8988T (cell line): ENCODE measurements at regions not wholly inside any gene's neighbourhood (a gene's known extent, or its start where the extent isn't known, plus 50 kb on each side); places are given as distances from the start of the nearest gene placed in this dataset.

Experiments
- DNase-seq: peaks from one replicate; pipeline ENCODE4 v3.0.0; 2011

DNA sequence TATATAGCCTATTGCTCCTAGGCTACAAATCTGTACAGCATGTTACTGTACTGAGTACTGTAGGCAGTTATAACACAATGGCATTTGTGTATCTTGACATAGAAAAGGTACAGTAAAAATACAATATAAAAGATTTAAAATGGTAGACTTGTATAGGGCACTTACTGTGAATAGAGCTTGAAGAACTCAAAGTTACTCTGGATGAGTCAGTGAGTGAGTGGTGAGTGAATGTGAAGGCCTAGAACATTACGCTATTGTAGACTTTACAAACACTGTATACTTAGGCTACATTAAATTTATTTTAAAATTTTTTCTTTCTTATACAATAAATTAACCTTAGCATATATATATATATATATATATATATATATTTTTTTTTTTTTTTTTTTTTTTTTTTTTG lies 140.0 kb upstream of the UBE2E1 start:
- DNase-seq, result no peak

DNA sequence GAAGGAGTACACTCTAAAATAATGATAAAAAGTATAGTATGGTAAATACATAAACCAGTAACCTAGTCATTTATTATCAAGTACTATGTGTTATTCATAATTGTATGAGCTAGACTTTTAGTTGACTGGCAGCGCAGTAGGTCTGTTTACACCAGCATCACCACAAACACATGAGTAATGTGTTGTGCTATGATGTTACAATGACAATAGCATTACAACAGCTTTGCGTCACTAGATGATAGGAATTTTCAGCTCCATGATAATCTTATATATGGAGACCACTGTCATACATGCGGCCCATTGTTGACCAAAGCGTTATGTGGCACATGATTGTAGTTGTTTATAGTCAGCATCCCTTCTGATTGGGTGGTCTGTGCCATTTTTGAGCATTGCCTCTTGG lies 138.9 kb upstream of the UBE2E1 start:
- no peak for DNase-seq

DNA sequence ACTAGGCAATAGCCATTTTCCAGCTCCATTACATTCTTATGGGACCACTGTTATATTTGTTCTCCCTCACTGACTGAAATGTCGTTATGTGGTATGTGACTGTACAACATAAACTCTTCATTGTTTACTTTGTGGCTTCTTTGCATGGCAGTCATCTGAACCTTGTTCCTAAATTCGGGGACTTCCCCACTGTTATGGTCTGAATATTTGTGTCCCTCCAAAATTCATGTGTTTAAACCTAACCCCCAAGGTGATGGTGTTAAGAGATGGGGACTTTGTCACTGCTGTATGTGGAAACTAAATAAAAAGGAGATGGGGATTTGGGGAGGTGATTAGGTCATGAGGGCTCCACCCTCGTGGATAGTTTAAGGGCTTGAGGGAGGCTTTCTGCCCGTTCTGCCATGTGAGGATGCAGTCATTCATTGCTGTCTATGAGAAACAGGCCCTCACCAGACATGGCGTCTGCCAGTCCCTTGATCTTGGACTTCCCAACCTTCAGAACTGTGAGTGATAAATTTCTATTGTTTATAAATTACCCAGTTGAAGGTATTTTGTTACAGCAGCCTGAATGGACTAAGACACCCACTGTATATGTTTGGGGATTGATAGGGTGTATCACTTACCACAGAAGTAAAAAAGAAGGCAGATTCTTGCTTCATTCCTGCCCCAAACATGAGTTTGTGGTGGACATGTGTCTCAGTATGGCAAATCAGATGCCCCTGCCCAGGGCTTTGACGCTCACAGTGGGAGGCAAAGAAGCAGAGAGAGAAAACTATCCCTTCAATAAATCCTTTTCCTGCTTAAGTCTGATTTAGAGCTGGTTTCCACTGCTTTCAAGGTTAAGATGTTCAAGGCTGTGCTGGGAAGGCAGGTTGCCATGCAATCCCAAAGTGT lies 138.0 kb upstream of the UBE2E1 start:
- no peak for DNase-seq

DNA sequence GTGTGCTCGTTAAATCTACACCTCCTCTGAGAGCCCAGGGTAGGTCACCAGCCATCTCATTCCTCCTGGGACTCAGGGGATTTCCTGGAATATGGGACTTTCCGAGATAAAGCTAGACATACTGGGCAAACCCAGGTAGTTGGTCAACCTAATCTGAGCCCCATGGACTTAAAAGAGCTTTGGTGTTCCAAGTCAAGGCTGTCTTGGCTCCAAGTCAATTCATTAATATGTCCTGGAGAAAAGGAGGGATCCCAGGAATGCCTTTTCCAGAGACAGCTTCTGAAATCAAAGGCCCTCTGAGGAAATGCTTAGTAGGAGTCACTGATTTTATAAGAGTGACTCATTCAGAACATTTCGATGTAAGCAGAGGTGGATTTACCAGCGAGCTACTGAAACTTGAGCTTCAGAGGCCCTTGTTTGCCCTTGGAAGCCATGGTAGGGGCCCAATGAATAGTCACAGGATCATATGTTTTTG lies 137.3 kb upstream of the UBE2E1 start:
- peak; percentile 25 for DNase-seq

DNA sequence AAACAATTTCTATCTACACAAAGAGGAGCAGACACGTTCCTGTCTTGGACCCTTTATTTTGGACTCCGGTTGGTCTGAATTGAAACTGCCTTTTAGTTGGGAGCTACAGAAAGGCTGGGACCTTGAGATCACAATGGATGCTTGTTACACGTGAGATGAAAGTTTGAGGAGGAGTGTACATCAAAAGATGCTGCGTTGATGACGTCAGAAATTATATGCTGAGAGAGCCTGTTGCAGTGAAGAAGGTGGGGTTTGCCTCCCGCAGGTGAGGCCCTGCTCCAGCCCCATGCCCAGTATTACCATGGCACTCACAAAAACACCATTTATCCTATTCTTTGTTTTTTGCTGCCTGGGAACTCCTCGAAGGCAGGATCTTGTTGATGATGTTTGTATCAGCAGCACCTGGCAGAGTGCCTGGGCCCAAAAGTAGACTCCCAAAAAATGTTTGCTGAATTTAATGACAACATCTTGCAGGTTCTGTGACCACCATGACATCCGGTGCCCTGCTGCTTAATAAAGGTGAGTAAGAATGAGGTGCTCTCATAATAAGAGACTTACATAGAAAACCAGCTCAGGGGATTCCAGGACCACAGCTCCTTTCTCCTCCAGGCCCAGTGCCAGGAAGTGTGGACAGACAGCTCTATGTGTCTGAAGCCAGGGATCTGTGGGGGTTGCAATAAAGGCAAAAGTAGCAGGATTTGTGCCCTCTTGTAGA lies 136.1 kb upstream of the UBE2E1 start:
- no peak for DNase-seq

DNA sequence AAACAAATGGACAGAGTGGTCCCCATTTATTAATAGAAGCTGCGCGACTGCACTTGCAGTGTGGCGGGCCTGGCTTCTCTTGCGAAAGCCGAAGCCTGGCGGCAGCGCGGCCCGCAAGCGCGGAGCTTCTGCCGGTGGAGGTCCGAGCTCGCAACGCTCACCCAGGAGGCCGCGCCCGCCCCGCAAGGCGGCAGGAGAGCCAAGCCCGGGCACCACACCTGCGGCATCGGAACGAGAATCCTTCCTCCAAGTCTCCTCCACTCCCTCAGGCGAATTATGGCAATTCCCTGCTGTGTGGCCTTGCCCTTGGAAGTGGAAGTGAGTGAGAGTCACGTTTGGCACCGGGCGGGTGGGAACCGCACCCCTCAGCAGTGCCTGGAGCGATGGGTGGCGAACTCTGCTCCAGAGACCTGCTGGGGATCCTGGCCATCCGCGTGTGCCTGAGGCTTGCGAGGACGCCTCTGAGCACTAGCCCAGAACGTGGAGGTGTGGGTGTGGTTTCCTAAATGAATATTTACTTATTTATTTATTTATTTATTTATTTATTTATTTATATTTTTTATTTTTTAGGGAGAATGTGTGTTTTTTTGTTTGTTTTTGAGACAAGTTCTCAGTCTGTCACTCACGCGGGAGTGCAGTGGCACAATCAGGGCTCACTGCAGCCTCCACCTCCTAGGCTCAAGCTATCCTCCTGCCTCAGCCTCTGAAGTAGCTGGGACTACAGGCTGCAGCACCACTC lies 133.7 kb upstream of the UBE2E1 start:
- DNase-seq, result no peak

DNA sequence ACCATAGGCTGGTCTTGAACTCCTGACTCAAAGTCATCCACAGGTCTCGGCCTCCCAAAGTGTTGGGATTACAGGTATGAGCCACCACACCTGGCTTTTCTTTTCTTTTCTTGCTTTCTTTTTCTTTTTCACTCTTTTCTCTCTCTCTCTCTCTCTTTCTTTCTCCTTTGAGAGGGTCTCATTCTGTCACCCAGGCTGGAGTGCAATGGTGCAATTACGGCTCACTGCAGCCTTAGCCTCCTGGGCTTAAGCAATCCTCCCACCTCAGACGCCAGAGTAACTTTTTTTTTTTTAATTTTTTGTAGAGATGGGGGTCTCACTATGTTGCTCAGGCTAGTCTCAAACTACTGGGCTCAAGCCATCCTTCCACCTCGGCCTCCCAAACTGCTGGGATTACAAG lies 133.1 kb upstream of the UBE2E1 start:
- DNase-seq, result no peak

DNA sequence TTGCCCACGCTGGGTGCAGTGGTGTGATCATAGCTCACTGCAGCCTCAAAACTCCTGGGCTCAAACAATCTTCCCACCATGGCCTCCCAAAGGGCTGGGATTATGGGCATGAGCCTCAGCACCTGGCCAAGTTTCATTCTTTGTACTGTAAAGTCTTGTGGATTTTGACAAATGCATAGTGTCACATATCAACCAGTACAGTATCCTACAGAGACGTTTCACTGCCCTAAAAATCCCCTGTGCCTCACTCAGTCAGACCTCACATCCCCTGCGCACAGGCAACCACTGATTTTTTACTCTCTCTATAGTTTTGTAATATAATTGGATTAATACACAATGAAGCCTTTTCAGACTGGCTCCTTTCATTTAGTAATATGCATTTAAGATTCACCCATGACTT lies 130.7 kb upstream of the UBE2E1 start:
- no peak for DNase-seq

DNA sequence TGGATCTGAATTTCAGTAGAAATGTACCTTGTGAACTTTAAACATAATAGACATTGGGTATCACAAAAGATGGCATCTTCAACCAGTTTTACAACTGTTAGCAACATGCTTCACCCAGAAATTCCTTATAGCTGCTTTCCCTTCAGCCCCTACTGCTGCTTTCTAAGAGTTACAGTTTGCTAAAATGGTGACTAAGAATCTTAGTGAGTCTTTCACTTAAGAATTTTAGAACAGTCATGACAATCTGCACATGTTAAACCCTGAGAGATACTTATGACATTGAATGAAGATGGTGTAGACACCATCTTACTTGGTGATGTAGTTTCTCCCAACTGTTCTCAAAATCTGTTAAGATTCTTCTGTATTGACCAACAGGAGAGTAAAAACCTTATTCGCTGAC lies 129.7 kb upstream of the UBE2E1 start:
- DNase-seq, result no peak

DNA sequence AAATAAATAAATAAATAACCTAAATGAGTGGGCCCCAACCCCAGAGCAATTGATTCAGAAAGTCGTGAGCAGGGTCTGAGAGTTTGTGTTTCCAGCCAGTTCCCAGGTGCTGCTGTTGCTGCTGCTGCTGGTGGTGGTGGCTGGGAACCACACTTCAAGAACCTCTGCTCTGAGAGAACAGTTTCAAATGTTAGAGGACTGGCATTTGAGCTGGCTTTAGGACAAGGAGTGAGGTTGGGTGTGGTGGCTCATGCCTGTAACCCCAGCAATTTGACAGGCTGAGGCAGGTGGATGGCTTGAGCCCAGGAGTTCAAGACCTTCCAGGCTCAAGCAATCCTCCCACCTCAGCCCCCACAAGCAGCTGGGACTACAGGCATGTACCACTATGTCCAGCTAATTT lies 123.1 kb upstream of the UBE2E1 start:
- DNase-seq, result no peak

DNA sequence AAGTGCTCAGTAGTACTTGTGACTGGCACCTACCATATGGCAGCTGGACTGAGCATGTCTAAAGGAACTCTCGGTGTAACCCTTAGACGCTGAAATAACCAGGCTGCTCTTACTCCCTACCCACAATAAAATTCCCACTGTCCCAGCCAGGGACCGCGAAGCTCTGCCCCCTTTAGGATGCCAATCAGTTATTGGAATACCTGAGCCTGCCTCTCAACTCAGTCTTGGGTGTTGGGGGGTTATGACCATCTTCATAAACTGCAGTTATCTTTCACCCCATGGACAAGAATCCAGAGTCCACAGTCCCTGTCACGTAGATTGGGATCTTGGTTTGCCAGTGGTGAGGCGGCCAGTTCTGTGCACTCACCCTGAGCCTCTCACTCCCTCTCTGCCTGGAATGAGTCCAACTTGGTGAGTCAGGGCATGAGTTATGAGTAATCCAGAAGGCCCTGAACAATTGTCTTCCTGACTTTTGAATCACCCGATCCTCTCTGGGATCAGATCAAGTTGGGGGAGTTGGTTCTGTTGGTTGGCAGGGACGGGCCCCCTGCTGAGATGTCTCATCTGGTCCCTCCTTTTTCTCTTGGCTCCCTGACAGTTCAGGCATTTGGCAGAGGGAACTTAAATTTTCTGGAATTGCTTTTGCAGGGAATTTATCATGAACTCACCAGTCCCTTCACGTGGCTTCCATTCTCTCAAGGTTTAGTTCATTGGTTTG lies 120.1 kb upstream of the UBE2E1 start:
- DNase-seq, result peak; percentile 43

DNA sequence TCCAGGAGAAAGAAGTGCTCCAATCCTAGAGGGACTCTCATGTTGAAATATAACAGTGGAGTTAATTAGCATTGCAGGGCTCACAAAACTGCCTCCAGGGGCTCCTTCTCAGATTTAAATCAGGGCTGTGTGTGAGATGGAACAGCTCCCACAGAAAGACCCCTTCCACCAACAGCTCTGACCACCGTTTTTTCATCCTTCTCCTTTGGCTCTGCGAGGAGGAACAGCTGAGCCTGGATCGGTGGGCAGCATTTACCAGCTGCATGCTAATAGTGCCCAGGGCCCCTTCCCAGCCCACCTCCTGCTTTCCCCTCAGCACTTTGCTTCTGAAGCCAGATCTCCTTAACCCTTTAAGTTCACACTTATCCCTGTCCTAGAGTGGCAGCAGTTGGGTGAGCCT lies 119.2 kb upstream of the UBE2E1 start:
- DNase-seq, result no peak

DNA sequence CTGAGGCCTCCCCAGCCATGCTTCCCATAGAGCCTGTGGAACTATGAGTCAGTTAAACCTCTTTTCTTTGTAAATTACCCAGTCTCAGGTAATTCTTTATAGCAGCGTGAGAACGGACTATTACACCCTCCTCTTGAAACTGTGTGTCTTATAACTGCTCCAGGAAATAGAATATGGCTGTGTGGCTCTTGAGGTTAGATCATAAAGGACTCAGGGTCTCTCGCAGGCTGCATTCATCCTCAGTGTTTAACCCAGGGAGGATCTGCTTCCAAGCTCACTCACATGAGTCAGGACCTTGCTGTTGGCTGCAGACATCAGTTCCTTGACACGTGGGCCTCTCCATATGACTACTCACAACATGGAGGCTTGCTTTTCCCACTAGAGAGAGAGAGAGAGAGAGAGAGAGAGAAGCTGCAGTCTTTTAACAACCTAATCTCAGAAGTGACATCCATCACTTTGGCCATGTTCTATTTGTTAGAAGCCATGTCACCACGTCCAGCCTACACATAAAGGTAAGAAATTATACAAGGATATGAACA lies 114.3 kb upstream of the UBE2E1 start:
- no peak for DNase-seq

DNA sequence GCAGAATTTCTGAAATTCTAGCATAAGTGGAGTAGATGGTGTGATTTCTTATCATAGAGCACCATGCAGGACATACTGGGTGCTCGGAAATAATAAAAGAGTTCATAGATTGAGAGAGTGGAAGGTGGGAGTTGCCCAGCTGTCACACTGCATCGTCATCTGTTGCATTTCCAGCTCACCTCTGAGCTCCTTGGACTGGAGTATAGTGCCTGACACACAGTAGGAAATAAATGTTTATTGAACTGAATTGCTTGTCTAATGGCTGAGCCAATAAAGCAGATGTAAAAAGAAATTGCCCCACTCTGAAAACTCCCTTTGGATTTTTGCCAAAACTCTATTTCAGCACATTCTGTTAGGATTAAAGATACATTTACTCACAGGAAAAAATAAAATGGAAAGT lies 108.9 kb upstream of the UBE2E1 start:
- DNase-seq, result no peak

DNA sequence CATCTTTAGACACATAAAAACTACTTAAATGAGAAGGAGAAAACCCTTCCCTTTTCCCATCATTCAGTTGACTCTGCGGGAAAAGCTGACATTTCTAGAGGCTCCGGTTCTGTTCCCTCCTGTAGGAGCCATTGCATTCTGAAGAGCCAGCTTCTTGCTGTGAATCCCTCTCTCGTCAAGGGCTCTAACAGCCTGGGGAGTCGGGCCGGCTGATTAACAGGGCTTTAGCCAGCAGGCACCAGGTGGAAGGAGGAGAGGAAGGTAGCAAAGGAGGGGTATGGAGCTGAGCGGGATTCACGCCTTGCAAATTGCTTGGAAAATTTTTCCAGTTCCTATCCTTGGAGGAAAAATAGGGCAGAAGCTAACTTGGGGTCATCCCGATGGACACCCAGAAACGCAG lies 108.3 kb upstream of the UBE2E1 start:
- no peak for DNase-seq

DNA sequence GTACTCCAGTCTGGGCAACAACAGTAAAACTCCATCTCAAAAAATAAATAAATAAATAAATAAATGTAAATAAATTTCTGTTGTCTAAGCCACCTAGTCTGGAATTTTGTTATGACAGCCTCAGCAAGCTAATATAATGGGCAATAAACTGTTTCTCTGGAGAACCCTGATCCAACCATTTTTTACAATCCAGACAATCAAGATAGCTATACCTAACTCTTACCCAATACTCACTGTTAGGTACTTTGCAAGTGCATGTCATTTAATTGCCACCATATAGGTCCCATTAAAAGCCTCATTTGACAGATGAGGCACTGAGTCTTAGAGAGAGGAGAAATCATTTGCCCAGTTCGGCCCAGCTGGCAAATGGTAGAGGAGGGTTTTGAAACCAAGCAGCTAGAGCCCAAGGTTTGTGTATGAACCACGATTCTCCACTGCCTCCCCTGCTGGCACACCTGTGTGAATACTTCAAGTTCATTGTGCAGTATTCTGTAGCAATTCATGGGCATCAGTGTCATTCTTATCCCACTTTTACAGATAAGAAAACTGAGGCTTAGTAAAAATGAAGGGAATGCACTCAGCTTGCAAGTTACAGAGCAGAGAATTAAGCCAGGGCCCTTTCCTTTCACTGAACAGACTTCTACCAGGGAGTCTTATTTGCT lies 107.0 kb upstream of the UBE2E1 start:
- DNase-seq, result no peak

DNA sequence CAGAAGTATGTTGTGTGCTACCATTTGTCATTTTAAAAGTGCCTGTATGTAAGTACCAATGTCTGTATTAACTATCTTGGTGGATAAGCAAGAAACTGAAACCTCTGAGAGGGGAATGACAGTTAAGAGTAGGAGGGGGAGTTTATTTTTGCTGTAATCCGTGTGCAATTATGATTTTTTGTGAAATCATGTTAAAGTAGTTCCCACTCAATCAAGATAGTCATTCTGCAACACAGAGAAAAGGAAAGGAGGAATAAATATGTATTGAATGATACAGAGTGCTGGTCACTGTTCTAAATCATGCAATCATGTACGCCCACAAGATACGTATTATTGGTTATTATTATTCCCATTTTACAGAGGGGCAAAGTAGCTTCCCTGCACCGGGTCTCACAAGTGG lies 105.1 kb upstream of the UBE2E1 start:
- no peak for DNase-seq

DNA sequence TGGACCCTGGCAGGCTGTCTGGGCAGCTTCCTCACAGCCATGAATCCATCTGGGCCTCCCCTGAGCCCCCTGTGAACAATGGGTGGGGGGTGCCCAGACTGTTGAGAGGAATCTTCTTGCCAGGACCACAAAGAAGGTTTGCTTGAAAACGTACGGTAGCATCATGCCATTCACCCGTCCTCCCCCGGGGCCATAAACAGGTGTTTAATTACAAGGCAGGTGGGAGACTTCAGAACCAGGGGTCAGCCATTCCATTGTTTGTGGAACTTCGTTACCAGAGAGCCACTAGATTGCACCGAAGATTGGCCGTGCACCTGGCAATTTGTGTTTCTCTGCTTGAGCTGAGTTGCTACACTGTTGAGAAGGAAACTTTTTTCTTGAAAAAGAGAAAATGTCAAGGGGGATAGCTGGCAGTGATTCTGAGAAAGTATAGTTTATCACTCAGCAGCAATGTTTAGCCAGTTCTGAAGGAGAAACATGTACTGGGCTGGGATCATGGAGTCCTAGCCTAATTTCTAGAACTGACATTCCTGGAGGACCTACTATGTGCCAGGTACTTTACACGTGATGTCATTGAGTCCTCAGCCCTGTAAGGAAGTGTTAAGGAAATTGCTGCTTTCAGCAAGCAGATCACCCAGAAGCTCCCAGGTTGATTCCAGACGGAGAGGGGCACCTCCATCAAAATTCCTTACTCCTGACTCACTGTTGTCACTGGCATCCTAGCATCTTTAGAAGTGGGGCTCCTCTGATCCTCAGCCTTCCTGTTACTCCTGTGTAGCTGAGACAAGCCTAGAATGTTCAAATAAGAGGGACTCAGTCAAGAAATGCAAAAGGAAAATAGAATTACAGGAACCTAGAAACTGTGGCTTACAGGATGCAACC lies 103.8 kb upstream of the UBE2E1 start:
- DNase-seq, result no peak

DNA sequence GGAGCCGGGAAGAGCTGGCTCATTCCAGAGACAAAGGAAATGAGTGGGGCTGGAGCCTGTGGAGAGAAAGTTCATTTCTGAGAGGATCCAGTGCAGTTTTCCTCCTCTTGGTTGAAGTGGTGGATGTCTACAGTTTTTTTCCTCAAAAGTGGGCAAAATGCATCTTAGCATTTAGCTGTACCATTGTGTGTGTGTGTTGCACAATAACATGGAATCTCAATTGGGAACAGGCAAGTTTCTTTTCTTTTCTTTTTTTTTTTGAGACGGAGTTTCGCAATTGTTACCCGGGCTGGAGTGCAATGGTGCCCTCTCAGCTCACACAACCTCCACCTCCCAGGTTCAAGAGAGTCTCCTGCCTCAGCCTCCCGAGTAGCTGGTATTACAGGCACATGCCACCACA lies 101.5 kb upstream of the UBE2E1 start:
- no peak for DNase-seq

DNA sequence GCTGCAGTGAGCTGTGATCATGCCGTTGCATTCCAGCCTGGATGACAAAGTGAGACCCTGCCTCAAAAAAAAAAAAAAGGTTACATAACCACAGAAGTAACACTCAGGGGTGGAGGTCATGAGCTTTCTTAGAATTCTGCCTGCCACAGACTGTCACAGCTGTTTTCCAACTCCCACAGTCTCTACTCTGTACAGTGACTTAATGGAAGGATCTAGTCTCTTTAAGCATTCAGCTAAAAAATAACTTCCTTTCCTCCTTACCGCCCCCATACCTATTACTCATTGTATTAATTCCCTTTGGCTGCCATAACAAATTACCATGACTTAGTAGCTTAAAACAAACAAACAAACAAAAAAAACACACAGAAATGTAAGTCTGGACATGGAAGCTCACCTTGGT lies 99.6 kb upstream of the UBE2E1 start:
- DNase-seq, result no peak

DNA sequence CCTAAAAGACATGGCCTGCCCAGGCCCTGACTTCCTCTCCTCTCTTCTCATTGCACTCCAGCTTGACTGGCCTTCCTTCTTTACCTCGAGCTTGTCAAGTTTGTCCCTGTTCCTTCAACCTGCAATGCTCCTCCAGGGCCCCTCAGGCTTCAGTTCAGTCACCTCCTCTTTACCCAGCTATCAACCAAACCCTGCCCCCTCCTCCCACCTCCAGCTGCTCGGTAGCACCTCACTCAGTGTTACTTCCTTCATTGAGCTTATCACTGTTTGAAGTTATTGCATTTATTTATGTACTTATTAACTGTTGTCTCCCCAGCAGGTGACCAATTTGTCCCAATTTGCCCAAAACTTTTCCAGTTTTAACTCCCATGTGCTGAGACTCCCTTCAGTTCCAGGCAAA lies 95.8 kb upstream of the UBE2E1 start:
- no peak for DNase-seq
